H9 (cell line): ENCODE measurements at regions not wholly inside any gene's neighbourhood (a gene's known extent, or its start where the extent isn't known, plus 50 kb on each side); places are given as distances from the start of the nearest gene placed in this dataset.

ENCODE experiments used
- DNase-seq: peaks from one replicate; pipeline ENCODE4 v3.0.0-alpha.2; 2017
- H2AFZ ChIP-seq: one replicate; pipeline ENCODE4 v1.6.1; 2013; ENCODE audit warnings: mild to moderate bottlenecking, low read length, control low read depth, moderate library complexity
- H2AK5ac ChIP-seq: 2 replicates; pipeline ENCODE4 v1.6.1; 2013; ENCODE audit warnings: low read length, control low read depth, mixed read lengths; ENCODE audit not compliant: insufficient read length
- H2BK120ac ChIP-seq: one replicate; pipeline ENCODE4 v1.6.1; 2013; ENCODE audit warnings: low read depth, mild to moderate bottlenecking, low read length, control low read depth, inconsistent platforms; ENCODE audit not compliant: poor library complexity, severe bottlenecking
- H2BK12ac ChIP-seq: 2 replicates; pipeline ENCODE4 v1.6.1; 2013; ENCODE audit warnings: low read length, control low read depth, mixed read lengths, low read depth; ENCODE audit not compliant: insufficient read length
- H2BK15ac ChIP-seq: 2 replicates; pipeline ENCODE4 v1.6.1; 2013; ENCODE audit warnings: low read depth, low read length, control low read depth
- H2BK20ac ChIP-seq: one replicate; pipeline ENCODE4 v1.6.1; 2013; ENCODE audit warnings: low read depth, mild to moderate bottlenecking, low read length, control low read depth, inconsistent platforms; ENCODE audit not compliant: poor library complexity, severe bottlenecking
- H2BK5ac ChIP-seq: 2 replicates; pipeline ENCODE4 v1.6.1; 2013; ENCODE audit warnings: low read length, control low read depth, mixed read lengths; ENCODE audit not compliant: insufficient read length
- H3K14ac ChIP-seq: 2 replicates; pipeline ENCODE4 v1.6.1; 2013; ENCODE audit warnings: low read length, control low read depth; ENCODE audit not compliant: insufficient read depth
- H3K18ac ChIP-seq: 2 replicates; pipeline ENCODE4 v1.6.1; 2013; ENCODE audit warnings: low read depth, mild to moderate bottlenecking, mixed read lengths, low read length, control low read depth; ENCODE audit not compliant: insufficient read length
- H3K23ac ChIP-seq: 2 replicates; pipeline ENCODE4 v1.6.1; 2013; ENCODE audit warnings: low read length, control low read depth, mixed read lengths, low read depth; ENCODE audit not compliant: insufficient read length
- H3K23me2 ChIP-seq: 2 replicates; pipeline ENCODE4 v1.6.1; 2013; ENCODE audit warnings: low read depth, mild to moderate bottlenecking, mixed read lengths, low read length, control low read depth; ENCODE audit not compliant: insufficient read length, poor library complexity, severe bottlenecking
- H3K27ac ChIP-seq: 2 replicates; pipeline ENCODE4 v1.5.1; 2013; ENCODE audit warnings: low read length, control low read depth, mixed read lengths, low read depth; ENCODE audit not compliant: insufficient read length
- H3K27me3 ChIP-seq: 2 replicates; pipeline ENCODE4 v1.6.1; 2013; ENCODE audit warnings: low read length, control low read depth, inconsistent platforms; ENCODE audit not compliant: insufficient read depth
- H3K4ac ChIP-seq: 2 replicates; pipeline ENCODE4 v1.6.1; 2013; ENCODE audit warnings: low read depth, mild to moderate bottlenecking, control low read depth, inconsistent platforms, low read length, moderate library complexity
- H3K4me1 ChIP-seq: 2 replicates; pipeline ENCODE4 v1.6.1; 2013; ENCODE audit warnings: low read length, control low read depth, inconsistent platforms; ENCODE audit not compliant: insufficient read depth
- H3K4me2 ChIP-seq: 2 replicates; pipeline ENCODE4 v1.6.1; 2013; ENCODE audit warnings: low read length, control low read depth, mixed read lengths; ENCODE audit not compliant: insufficient read length, insufficient read depth
- H3K56ac ChIP-seq: 2 replicates; pipeline ENCODE4 v1.6.1; 2013; ENCODE audit warnings: low read depth, mild to moderate bottlenecking, mixed read lengths, low read length, control low read depth; ENCODE audit not compliant: insufficient read length
- H3K79me1 ChIP-seq: 2 replicates; pipeline ENCODE4 v1.6.1; 2013; ENCODE audit warnings: low read depth, mild to moderate bottlenecking, moderate library complexity, low read length, control low read depth, inconsistent platforms; ENCODE audit not compliant: insufficient read depth, poor library complexity, severe bottlenecking
- H3K79me2 ChIP-seq: 2 replicates; pipeline ENCODE4 v1.6.1; 2013; ENCODE audit warnings: low read length, control low read depth, inconsistent platforms; ENCODE audit not compliant: insufficient read depth
- H3K9ac ChIP-seq: 2 replicates; pipeline ENCODE4 v1.6.1; 2013; ENCODE audit warnings: low read length, control low read depth, mixed read lengths; ENCODE audit not compliant: insufficient read length; ENCODE audit errors: extremely low read depth
- H3K9me3 ChIP-seq: one replicate; pipeline ENCODE4 v1.6.1; 2013; ENCODE audit warnings: low read depth, low read length, inconsistent platforms; ENCODE audit not compliant: control insufficient read depth
- H3T11ph ChIP-seq: one replicate; pipeline ENCODE4 v1.6.1; 2013; ENCODE audit warnings: mild to moderate bottlenecking, low read length, control low read depth, inconsistent platforms
- H4K20me1 ChIP-seq: one replicate; pipeline ENCODE4 v1.6.1; 2013; ENCODE audit not compliant: control insufficient read depth, insufficient read length, insufficient read depth
- H4K5ac ChIP-seq: 2 replicates; pipeline ENCODE4 v1.6.1; 2013; ENCODE audit warnings: low read depth, mild to moderate bottlenecking, mixed read lengths, low read length, control low read depth; ENCODE audit not compliant: insufficient read length
- H4K8ac ChIP-seq: replicated peaks from 2 replicates; pipeline ENCODE4 v1.6.1; 2013; ENCODE audit warnings: low read length, control low read depth, mixed read lengths, low read depth; ENCODE audit not compliant: insufficient read length
- H4K91ac ChIP-seq: 2 replicates; pipeline ENCODE4 v1.6.1; 2013; ENCODE audit warnings: low read depth, mild to moderate bottlenecking, moderate library complexity, mixed read lengths, low read length, control low read depth; ENCODE audit not compliant: insufficient read length
- H3K27ac Mint-ChIP-seq, 3 experiments: 2 replicates in 2 of 3; 3 replicates in 1 of 3; pipeline ENCODE4 v1.8.0; 2020 to 2021; ENCODE audit warnings: mixed read lengths in 3 of 3, mild to moderate bottlenecking in 1 of 3, moderate library complexity in 1 of 3
- H3K27me3 Mint-ChIP-seq: 2 replicates; pipeline ENCODE4 v1.8.0; 2021; ENCODE audit warnings: low read depth, mild to moderate bottlenecking, moderate library complexity, mixed read lengths
- H3K36me3 Mint-ChIP-seq, 3 experiments: 2 replicates in 2 of 3; 3 replicates in 1 of 3; pipeline ENCODE4 v1.8.0; 2020 to 2021; ENCODE audit warnings: low read depth in 3 of 3, mixed read lengths in 3 of 3; ENCODE audit not compliant: insufficient read depth in 1 of 3
- H3K4me1 Mint-ChIP-seq, 2 experiments: 2 replicates each; pipeline ENCODE4 v1.8.0; 2020; ENCODE audit warnings: mixed read lengths in 2 of 2
- H3K4me3 Mint-ChIP-seq, 2 experiments: 2 replicates in 1 of 2; 3 replicates in 1 of 2; pipeline ENCODE4 v1.8.0; 2020 to 2021; ENCODE audit warnings: mild to moderate bottlenecking in 2 of 2, mixed read lengths in 2 of 2, moderate library complexity in 1 of 2
- H3K9me3 Mint-ChIP-seq, 2 experiments: 2 replicates in 1 of 2; 3 replicates in 1 of 2; pipeline ENCODE4 v1.8.0; 2020; ENCODE audit warnings: mild to moderate bottlenecking in 2 of 2, mixed read lengths in 2 of 2, moderate library complexity in 1 of 2
- WGBS: extraction: QIAGEN DNeasy Blood & Tissue Kit; methylation state at CpG from one replicate; pipeline ENCODE4 v1.1.7; 2013; ENCODE audit warnings: missing lambda C conversion rate, low lambda C conversion rate, mixed read lengths; ENCODE audit not compliant: insufficient read length; ENCODE audit errors: extremely low coverage; 5-methylcytosine and 5-hydroxymethylcytosine counted together
- TF ChIP-seq, protein P1 (sequence below): fragments of 200-600 bp; sonication (generic); conservative IDR thresholded peaks from 3 replicates; pipeline ENCODE4 v1.8.0; 2021; ENCODE audit warnings: antibody characterized with exemption, mild to moderate bottlenecking

- H3K79me1 ChIP-seq: no peaks in the 10 kb centered on the region
- H3T11ph ChIP-seq: no peak overlapping the region
- no peak overlapping the region for H2BK15ac ChIP-seq
- H3K4me2 ChIP-seq: no peak overlapping the region
- H2BK5ac ChIP-seq: no peak overlapping the region
- H3K9me3 ChIP-seq: no peaks in the 10 kb centered on the region
- H2BK120ac ChIP-seq: no peak overlapping the region
- Mint-ChIP-seq H3K4me3 (0 out of 5 replicates have a peak overlapping the region, but pooled peaks of 1 of the 2 experiments have one; percentile 39), H3K36me3 (no peaks in the 10 kb centered on the region; a peak in 3 of 7 replicates), H3K4me1 (peaks cover 45 to 57% of the 10 kb centered on the region in 2 experiments), H3K27ac (no peak overlapping the region; a peak in 1 of 7 replicates), H3K27me3 (peaks cover 10% of the 10 kb centered on the region), H3K9me3 (no peaks in the 10 kb centered on the region)
- H3K56ac ChIP-seq: no peak overlapping the region
- H3K4ac ChIP-seq: no peak overlapping the region
- H2BK12ac ChIP-seq: no peak overlapping the region
- H3K79me2 ChIP-seq: no peaks in the 10 kb centered on the region
- H3K23ac ChIP-seq: no peak overlapping the region
- H3K9ac ChIP-seq: no peak overlapping the region
- H3K14ac ChIP-seq: no peak overlapping the region
- no peak overlapping the region for H4K5ac ChIP-seq
- no peak overlapping the region for H2AK5ac ChIP-seq
- H3K23me2 ChIP-seq: no peaks in the 10 kb centered on the region
- H3K27ac ChIP-seq: no peak overlapping the region
- no peaks in the 10 kb centered on the region for H3K27me3 ChIP-seq
- H3K18ac ChIP-seq: no peak overlapping the region
- TF ChIP-seq, protein P1, sequence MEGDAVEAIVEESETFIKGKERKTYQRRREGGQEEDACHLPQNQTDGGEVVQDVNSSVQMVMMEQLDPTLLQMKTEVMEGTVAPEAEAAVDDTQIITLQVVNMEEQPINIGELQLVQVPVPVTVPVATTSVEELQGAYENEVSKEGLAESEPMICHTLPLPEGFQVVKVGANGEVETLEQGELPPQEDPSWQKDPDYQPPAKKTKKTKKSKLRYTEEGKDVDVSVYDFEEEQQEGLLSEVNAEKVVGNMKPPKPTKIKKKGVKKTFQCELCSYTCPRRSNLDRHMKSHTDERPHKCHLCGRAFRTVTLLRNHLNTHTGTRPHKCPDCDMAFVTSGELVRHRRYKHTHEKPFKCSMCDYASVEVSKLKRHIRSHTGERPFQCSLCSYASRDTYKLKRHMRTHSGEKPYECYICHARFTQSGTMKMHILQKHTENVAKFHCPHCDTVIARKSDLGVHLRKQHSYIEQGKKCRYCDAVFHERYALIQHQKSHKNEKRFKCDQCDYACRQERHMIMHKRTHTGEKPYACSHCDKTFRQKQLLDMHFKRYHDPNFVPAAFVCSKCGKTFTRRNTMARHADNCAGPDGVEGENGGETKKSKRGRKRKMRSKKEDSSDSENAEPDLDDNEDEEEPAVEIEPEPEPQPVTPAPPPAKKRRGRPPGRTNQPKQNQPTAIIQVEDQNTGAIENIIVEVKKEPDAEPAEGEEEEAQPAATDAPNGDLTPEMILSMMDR: no peak
- no peak overlapping the region for H2AFZ ChIP-seq
- no CpG with 5 or more reads among the region's 11 CpGs for WGBS
- peaks cover 12% of the 10 kb centered on the region; the same call in 1 of the 2 replicates for H3K4me1 ChIP-seq
- no peak overlapping the region for H2BK20ac ChIP-seq
- H4K91ac ChIP-seq: no peak overlapping the region
- DNase-seq: peak; percentile 48
- H4K20me1 ChIP-seq: no peaks in the 10 kb centered on the region
- no peak overlapping the region for H4K8ac ChIP-seq
Observed at GRCh38 chr2:15809404-15809803, 130.9 kb upstream of the MYCN start.
